Stimulated activated naive CD8-positive, alpha-beta T cell treated with anti-CD3 and anti-CD28 coated beads, Interleukin-15, amount 100 ng/mL, for 72 hours (primary cell): ENCODE measurements at regions not wholly inside any gene's neighbourhood (a gene's known extent, or its start where the extent isn't known, plus 50 kb on each side); places are given as distances from the start of the nearest gene placed in this dataset.

Source experiments
- ATAC-seq: fragments of 150-1000 bp; cut with Tn5 transposase; 2 replicates; pipeline ENCODE4 v1.10.0; 2021; ENCODE audit warnings: mild to moderate bottlenecking, moderate library complexity
- DNase-seq, 2 donors: peaks; one replicate each; pipeline ENCODE4 v3.0.0; 2021 to 2022
- H3K27ac Mint-ChIP-seq, 2 donors: one replicate each; pipeline ENCODE4 v1.8.0; 2022; ENCODE audit warnings: mild to moderate bottlenecking in 2 of 2, mixed read lengths in 2 of 2, moderate library complexity in 2 of 2
- H3K27me3 Mint-ChIP-seq: one replicate; pipeline ENCODE4 v1.8.0; 2022; ENCODE audit warnings: mixed read lengths
- H3K4me1 Mint-ChIP-seq: one replicate; pipeline ENCODE4 v1.8.0; 2022; ENCODE audit warnings: mild to moderate bottlenecking, mixed read lengths
- H3K4me3 Mint-ChIP-seq, 2 donors: one replicate each; pipeline ENCODE4 v1.8.0; 2022; ENCODE audit warnings: mild to moderate bottlenecking in 2 of 2, mixed read lengths in 2 of 2, moderate library complexity in 1 of 2
- H3K9me3 Mint-ChIP-seq, 2 donors: one replicate each; pipeline ENCODE4 v1.8.0; 2022; ENCODE audit warnings: mixed read lengths in 2 of 2

DNA sequence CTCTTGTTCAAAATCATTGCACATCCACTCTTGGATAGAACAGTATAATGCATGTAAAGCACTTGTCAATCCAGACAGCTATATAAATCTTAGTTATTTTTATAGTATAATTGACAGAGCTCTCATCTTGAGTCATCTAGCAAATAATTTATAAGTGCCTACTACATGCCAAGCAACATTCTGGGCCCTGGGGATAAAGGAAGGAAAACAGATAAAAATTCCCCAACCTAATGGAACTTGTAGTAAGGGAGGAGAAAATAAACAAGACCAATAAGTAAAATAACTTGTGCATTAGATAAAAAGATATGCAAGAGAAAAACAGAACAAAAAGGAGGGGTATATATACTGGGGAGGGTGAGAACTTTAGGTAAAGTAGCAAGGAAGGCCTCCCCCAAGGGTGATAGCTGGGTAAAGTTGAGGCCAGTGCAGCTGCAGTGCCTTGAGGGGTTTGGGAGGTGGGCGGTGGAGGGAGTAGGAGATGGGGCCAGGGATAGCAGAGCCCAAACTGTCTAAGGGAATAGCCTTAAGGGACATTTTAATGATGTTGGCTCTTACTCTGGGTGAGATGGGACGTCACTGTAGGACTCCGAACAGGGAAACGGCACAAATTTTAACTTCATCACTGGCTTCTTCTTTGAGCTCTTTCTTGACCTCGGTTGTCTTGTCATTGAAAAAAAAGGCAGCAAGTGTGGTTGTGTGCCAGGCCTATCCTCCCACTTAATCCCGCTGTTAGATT, 79.3 kb upstream of the SEC61G start:
- Mint-ChIP-seq H3K27me3 (no peaks in the 10 kb centered on the region), H3K4me3 (no peak overlapping the region), H3K9me3 (no peaks in the 10 kb centered on the region), H3K27ac (no peak overlapping the region), H3K4me1 (no peaks in the 10 kb centered on the region)
- ATAC-seq (no peak), DNase-seq (no peak)

DNA sequence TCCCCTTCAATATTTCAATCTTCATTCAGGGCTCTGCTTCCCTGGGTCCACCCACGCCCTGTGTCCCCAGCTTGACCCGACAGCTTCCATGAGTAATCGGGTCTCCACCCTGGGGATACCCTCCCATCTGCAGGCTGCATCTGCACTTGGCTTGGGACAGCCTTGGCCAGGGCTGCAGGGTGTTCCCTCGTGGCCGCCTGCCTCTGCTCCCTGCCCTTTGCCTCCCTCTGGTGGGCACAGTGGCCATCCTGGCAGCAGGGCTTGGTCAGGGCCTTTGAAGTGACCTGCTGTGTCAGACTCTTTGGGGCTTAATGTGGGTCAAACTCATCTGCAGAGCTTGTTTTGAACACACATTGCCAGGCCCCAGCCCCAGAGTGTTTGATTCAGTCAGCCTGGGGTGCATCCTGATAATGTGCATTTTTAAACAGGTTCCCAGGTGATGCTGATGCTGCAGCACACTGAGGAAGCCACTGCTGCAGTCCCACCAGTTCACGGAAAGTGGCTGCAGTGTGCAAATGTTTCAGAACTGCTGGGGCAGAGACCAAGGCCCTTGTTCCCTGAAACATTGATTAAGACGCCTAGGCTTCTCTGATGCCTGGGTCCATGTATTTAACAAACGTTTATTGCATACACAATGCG, 80.7 kb upstream of the SEC61G start:
- H3K27ac Mint-ChIP-seq: no peak overlapping the region
- DNase-seq: no peak
- no peak for ATAC-seq
- no peaks in the 10 kb centered on the region for H3K9me3 Mint-ChIP-seq
- H3K4me3 Mint-ChIP-seq: no peak overlapping the region
- no peaks in the 10 kb centered on the region for H3K27me3 Mint-ChIP-seq
- H3K4me1 Mint-ChIP-seq: no peaks in the 10 kb centered on the region

DNA sequence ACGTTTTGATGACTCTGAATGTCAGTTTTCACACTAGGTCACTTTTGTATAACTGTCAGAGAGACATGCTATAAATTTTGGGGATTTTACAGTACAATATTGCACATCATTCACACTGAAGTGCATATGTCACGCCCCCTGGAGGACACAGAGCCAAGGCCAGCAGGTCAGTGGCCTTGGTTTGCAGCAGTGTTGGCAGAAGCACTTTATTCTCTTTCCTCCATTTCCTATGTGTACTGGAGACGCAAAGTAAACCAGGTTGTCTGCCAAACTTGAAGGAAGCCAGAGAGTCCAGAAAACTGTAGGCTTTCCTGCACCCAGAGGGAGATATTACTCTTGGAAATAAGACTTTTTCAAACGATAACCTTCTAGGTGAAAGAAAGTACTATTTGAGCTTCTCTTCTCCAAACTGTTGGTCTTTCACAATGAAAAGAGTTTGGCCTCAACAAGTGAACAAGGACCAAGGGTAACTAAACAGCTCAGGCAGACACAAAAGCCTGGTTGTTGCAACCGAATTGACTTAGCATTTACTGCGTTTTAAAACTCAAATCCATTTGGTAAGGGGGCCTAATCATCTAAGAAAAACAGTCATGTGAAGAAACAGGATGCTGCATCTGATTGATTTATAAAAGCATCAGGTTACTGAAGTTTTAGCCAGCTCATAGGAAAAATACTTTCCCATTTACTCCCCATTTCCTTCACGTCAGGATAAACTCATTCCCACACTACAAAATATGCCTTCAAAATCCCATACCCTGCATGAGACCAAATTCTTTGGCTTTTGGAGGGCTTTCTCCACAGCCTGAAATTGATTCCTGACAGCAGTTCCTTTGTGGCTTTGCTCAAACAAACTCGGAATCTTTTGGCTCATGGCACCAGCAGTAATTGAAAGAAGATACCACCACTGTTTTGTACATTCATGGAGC, 83.0 kb upstream of the SEC61G start:
- Mint-ChIP-seq H3K27ac (no peak overlapping the region), H3K4me3 (no peak overlapping the region), H3K27me3 (no peaks in the 10 kb centered on the region), H3K4me1 (no peaks in the 10 kb centered on the region), H3K9me3 (no peaks in the 10 kb centered on the region)
- DNase-seq (no peak), ATAC-seq (no peak)

DNA sequence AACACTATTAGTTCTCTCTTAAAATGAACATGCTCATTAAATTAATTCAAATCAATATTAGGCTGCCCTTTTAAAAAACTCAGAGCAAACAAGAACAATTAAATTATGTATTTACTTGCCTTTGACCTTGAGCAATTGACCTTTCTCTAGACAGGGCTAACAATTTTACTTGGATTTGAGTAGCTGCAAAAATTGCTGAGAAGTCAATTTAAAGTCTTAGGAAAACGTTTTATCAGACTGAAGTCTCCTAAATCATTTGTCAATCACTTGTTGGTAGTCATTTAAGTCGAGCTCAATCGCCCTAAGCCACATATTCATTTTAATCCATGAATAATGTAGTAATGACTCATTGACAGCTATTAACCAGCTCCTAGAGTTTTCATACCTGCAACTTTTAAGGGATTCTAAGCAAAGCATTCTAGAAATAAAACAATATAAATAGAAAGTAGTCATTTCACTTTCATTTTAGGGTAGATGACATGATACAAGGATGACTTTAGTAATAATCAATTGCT, 84.9 kb upstream of the SEC61G start:
- no peak overlapping the region for H3K4me3 Mint-ChIP-seq

DNA sequence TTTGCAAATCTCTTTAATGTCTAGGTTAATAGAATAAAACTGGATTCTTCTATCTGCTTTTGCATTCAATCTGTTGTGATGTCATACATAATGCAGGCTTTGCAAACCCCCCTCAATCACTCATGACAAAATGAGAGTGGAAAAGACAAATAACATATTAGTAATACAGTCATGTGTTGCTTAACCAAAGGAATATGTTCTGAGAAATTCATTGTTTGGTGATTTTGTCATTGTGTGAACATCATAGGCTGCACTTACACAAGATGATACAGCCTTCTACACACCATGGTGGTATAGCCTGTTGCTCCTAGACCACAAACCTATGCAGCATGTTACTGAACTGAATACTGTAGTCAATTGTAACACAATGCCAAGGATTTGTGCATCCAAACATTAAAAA, 87.3 kb upstream of the SEC61G start:
- peaks cover 0 to 16% of the 10 kb centered on the region in 2 donors for H3K9me3 Mint-ChIP-seq
- DNase-seq (no peak), ATAC-seq (no peak)
- H3K27me3 Mint-ChIP-seq: no peaks in the 10 kb centered on the region
- H3K4me3 Mint-ChIP-seq: no peak overlapping the region
- H3K27ac Mint-ChIP-seq: no peak overlapping the region
- H3K4me1 Mint-ChIP-seq: no peaks in the 10 kb centered on the region

More for the DNA sequence above, 84.9 kb upstream of the SEC61G start:
- Mint-ChIP-seq H3K9me3 (no peaks in the 10 kb centered on the region), H3K27me3 (no peaks in the 10 kb centered on the region), H3K4me1 (no peaks in the 10 kb centered on the region), H3K27ac (no peak overlapping the region)
- ATAC-seq: no peak
- no peak for DNase-seq

DNA sequence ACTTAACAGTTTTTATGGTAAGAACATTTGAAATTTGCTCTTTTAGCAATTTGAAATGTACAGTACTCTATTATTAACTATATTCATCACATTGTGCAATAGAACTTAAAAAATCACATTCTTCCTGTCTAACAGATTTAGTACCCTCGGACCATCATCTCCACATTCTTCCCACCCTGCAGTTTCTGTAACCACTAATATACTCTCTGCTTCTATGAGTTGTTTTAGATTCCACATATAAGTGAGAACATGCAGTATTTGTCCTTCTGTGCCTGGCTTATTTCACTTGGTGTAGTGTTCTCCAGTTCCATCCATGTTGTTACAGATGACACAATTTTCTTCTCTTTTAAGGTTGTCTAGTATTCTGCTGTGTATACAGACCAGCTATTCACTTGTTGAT, 88.9 kb upstream of the SEC61G start:
- H3K9me3 Mint-ChIP-seq: peaks cover 8 to 27% of the 10 kb centered on the region in 2 donors
- no peak overlapping the region for H3K27ac Mint-ChIP-seq
- no peaks in the 10 kb centered on the region for H3K27me3 Mint-ChIP-seq
- no peaks in the 10 kb centered on the region for H3K4me1 Mint-ChIP-seq
- ATAC-seq (no peak), DNase-seq (no peak)
- no peak overlapping the region for H3K4me3 Mint-ChIP-seq

DNA sequence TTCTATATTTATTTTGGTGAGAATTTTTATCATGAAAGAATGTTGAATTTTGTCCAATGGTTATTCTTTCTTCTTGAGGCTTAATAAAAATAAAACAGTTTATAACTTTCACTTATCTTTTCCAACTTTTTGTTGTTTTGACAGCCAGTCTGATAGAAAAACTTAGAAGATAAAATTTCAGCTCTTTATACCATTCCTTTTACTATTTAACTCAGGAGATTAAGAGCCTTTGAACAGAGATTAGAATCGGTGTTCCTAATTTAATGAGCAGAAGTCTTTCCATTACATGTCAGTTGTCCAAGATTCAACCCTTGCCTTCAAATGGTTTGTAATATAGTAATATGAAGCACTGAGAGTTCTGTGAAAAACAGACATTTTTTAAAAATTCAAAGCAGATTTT, 97.8 kb upstream of the SEC61G start:
- DNase-seq (no peak), ATAC-seq (no peak)
- H3K4me3 Mint-ChIP-seq: no peak overlapping the region
- no peaks in the 10 kb centered on the region for H3K4me1 Mint-ChIP-seq
- H3K27ac Mint-ChIP-seq: no peak overlapping the region
- H3K9me3 Mint-ChIP-seq: peaks cover 21 to 34% of the 10 kb centered on the region in 2 donors
- peaks cover 37% of the 10 kb centered on the region for H3K27me3 Mint-ChIP-seq

DNA sequence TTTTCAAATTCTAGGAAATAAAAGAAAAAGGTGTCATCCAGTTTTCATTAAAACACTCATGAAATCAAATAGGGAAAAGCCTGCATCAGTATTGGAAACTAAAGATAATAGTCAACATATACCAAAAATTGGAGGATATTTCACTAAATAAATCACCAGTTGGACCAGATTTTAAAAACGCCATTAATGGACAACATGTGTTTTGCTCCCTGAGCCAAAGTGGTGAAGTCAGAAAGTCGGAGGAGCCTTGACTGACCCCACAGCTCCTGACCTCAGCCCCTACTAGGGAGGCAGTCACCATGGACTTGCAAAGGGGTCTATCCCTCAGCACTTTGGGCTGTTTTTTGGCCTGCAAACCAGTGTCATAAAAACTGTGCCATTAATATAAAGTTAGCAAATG, 98.3 kb upstream of the SEC61G start:
- Mint-ChIP-seq H3K4me1 (no peaks in the 10 kb centered on the region), H3K9me3 (peaks cover 18 to 32% of the 10 kb centered on the region in 2 donors), H3K4me3 (no peak overlapping the region), H3K27ac (no peak overlapping the region), H3K27me3 (peaks cover 37% of the 10 kb centered on the region)
- ATAC-seq: no peak
- DNase-seq: no peak

DNA sequence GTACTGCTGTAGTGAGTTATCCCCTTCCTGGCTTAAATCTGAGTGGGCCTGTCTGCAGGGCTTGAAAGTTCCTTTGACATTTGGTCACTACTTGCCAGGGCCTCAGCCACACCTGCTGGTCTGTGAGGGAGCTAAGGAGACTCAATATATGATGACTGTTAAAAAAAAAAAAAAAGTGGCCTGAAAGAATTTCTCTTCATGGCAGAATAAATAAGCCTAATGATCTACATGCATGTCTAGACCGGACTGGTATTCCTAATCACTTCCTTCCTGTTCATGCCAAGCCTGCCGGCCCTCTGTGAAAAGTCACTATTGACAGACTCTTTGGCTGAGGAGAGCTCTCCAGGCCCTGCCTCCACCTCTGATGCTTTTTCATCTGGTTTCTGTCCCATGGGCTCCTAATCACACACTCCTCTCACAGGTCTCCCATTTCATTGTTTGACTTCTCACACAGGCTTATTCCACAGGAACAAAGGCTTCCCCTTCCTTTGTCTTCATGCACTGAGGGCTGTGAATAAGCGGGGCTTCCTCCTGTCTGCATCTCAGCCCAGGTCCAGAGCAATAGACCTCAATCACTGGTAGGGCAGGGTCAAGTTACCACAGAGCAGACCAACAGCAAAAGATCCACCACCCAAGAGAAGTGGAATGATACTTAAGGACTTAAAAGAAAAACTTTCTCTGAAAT, 99.1 kb upstream of the SEC61G start:
- Mint-ChIP-seq H3K27ac (no peak overlapping the region), H3K4me1 (no peaks in the 10 kb centered on the region), H3K4me3 (no peak overlapping the region), H3K27me3 (peaks cover 37% of the 10 kb centered on the region), H3K9me3 (peaks cover 13 to 24% of the 10 kb centered on the region in 2 donors)
- DNase-seq: no peak
- ATAC-seq: no peak

DNA sequence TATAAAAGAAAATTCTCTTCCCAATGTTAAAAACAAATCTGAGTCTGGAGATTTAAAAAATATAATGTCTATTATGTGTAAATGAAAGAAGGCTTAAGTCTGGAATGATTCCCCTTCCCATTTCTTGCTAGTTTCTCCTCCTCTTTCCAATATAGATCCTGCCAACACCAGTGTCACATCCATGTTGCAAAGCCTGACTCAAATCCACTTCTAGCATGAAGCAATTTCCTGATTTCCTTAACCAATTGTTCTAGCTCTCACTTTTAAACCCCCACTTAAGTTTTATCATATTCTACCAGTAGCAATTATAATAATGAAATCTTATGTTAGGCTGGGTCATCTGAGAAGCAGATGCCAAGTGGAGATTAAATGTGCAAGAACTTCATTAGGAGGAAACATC, 100.1 kb upstream of the SEC61G start:
- no peak for ATAC-seq
- H3K4me1 Mint-ChIP-seq: no peaks in the 10 kb centered on the region
- no peak overlapping the region for H3K4me3 Mint-ChIP-seq
- H3K27ac Mint-ChIP-seq: no peak overlapping the region
- no peak for DNase-seq
- H3K27me3 Mint-ChIP-seq: peaks cover 29% of the 10 kb centered on the region
- H3K9me3 Mint-ChIP-seq: peaks cover 6 to 15% of the 10 kb centered on the region in 2 donors

DNA sequence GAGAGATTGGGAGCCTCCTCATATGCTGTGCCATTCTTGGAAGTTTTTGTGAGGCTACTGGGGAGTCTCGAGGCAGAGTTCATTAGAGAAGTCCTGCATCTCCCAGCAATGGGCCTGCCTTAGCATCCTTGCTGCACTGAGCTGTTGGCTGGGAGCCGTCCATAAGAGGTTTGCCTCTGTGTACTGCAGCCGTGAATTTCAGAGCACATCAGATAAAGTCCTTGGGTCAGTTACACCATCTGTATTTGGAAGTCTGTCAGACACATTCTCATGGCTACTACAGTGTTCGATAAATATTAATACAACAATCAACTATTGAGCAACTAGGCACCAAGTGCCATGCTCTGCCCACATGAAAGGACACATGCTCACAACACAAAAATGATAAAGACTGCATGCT, 100.5 kb upstream of the SEC61G start:
- Mint-ChIP-seq H3K27ac (no peak overlapping the region), H3K9me3 (peaks cover 3 to 10% of the 10 kb centered on the region in 2 donors), H3K27me3 (peaks cover 25% of the 10 kb centered on the region), H3K4me3 (no peak overlapping the region), H3K4me1 (no peaks in the 10 kb centered on the region)
- no peak for DNase-seq
- no peak for ATAC-seq

DNA sequence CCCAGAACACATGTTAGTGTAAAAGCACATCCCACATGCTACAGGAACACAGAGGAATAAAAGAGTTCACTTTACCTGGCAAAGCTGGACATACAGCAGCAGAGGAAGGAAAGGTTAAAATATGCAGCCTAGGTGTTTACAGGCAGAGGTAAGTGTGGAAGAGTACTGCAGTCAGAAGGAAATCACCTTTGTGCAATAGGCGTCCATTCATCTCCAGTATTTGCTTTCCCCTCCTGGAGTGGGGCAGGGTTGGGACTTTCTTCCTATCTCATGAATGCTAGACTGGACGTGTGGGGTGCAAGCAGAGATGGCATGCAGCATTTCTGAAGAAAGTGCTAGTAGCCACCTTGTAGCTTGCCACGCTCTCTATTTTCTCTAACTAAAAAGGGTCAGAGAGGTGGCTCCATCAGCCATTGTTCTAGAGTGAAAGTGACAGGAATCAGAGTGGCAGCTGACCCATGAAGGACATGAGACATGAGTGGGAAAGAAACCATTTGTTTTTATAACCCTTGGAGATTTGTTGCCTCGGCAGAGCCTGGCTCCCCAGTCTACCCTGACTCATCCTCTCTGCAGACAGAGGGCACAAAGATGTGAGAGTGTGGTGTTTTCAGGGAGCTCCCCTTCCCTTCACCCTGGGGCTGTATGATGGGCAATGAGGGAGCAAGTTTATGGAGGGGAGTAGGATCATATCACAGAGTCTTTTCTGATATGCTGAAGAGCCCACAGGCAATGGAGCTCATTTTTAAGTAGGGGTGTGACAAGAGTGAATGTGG, 101.2 kb upstream of the SEC61G start:
- no peak for ATAC-seq
- Mint-ChIP-seq H3K4me1 (no peaks in the 10 kb centered on the region), H3K4me3 (no peak overlapping the region), H3K27ac (no peak overlapping the region), H3K27me3 (peaks cover 21% of the 10 kb centered on the region), H3K9me3 (peaks cover 0 to 6% of the 10 kb centered on the region in 2 donors)
- no peak for DNase-seq

DNA sequence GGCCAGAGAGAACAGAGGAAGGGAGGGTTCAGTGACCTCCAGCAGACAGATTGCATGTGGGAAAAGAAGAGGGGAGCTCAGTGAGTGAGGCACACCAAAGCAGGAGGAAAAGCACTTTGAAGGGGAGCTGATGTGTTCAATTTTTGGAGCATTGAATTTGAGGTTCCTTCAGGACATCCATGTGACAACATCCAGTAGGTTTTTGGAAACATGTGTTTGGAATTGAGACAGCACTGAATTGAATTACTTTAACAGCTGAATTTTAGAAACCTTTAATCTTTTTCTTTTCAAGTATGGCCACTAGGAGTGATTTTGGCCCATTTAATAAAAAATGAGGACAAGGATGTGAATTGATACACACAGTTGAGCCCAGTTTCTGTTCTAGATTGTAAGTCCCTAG, 101.8 kb upstream of the SEC61G start:
- Mint-ChIP-seq H3K4me1 (no peaks in the 10 kb centered on the region), H3K27ac (no peak overlapping the region), H3K4me3 (no peak overlapping the region), H3K9me3 (peaks cover 0 to 6% of the 10 kb centered on the region in 2 donors), H3K27me3 (peaks cover 21% of the 10 kb centered on the region)
- ATAC-seq (no peak), DNase-seq (no peak)

DNA sequence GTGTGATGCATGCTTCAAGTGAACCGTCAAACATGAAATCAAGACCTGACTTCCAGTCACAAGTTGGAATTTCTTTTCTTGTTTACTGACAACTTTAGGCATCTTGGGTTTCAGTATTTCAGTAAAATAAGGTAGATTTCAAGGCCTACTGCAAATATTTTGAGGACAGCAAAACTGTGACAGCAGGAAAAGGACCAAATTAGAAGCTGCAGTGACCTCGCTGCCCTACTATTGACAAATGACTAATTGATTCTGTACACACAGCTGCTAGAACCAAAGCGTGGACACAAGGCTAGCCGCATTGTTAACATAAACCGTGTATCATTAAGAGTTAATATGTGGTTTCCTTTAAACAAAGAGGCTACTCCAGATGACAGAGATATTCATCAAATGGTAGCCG, 105.7 kb upstream of the SEC61G start:
- Mint-ChIP-seq H3K9me3 (no peaks in the 10 kb centered on the region), H3K27ac (no peak overlapping the region), H3K4me1 (no peaks in the 10 kb centered on the region), H3K4me3 (no peak overlapping the region), H3K27me3 (peaks cover 9% of the 10 kb centered on the region)
- ATAC-seq: no peak
- no peak for DNase-seq

DNA sequence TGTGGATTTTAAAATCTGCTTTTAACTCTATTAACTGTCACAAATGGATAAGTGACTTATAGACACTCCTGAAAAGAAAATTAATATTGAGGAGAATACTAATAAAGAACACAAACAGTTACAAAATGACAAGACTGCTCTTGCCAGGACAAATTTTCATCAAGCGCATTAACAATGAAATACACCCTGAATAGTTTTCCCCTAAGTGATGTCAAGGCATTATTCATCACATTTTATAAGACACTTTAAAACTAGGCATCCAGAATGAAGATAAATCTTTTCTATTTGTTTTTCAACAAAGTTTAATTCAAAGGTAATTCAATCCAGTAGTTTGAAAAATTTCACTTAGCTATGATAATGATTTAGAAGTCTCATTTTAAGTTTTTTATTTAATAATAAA, 110.5 kb upstream of the SEC61G start:
- DNase-seq (no peak), ATAC-seq (no peak)
- Mint-ChIP-seq H3K27me3 (peaks cover 15% of the 10 kb centered on the region), H3K4me1 (no peaks in the 10 kb centered on the region), H3K4me3 (no peak overlapping the region), H3K27ac (no peak overlapping the region), H3K9me3 (no peaks in the 10 kb centered on the region)
